T-helper 2 cell treated with Interferon-gamma antibody and Interleukin-4, amounts not matched to agents 5 μg/mL and 100 μg/mL, for 36 hours (primary cell): ENCODE measurements at regions not wholly inside any gene's neighbourhood (a gene's known extent, or its start where the extent isn't known, plus 50 kb on each side); places are given as distances from the start of the nearest gene placed in this dataset.
"Not testable (repeated sequence)": the region's sequence is repeated elsewhere in the genome, so short reads cannot be mapped to it uniquely, and the experiment has no call there.

Experiments
- DNase-seq: peaks from one replicate; pipeline ENCODE4 v3.0.0; 2021; ENCODE audit warnings: low spot score
- H3K27ac Mint-ChIP-seq: one replicate; pipeline ENCODE4 v1.8.0; 2021; ENCODE audit warnings: mild to moderate bottlenecking, mixed read lengths
- H3K27me3 Mint-ChIP-seq: one replicate; pipeline ENCODE4 v1.8.0; 2021; ENCODE audit warnings: low read depth, mixed read lengths
- H3K36me3 Mint-ChIP-seq: one replicate; pipeline ENCODE4 v1.8.0; 2021; ENCODE audit warnings: low read depth, mixed read lengths
- H3K4me1 Mint-ChIP-seq: one replicate; pipeline ENCODE4 v1.8.0; 2021; ENCODE audit warnings: low read depth, mixed read lengths
- H3K4me3 Mint-ChIP-seq: one replicate; pipeline ENCODE4 v1.8.0; 2022; ENCODE audit warnings: mild to moderate bottlenecking, moderate library complexity, mixed read lengths
- H3K9me3 Mint-ChIP-seq: one replicate; pipeline ENCODE4 v1.8.0; 2021; ENCODE audit warnings: mixed read lengths

GRCh38 chr7:1620176-1620575 is 49.9 kb upstream of the ELFN1 start:
- DNase-seq, H3K27ac Mint-ChIP-seq, H3K4me3 Mint-ChIP-seq, H3K4me1 Mint-ChIP-seq, H3K36me3 Mint-ChIP-seq, H3K9me3 Mint-ChIP-seq, H3K27me3 Mint-ChIP-seq: not testable (repeated sequence)

GRCh38 chr7:1619152-1620079 is 49.6 kb upstream of the PSMG3 start:
- H3K9me3 Mint-ChIP-seq, result peaks cover 7% of the 10 kb centered on the region
- H3K27me3 Mint-ChIP-seq, result no peaks in the 10 kb centered on the region
- H3K4me3 Mint-ChIP-seq, result no peak overlapping the region
- DNase-seq, result no peak
- peak overlapping the region; percentile 26 for H3K27ac Mint-ChIP-seq
- no peaks in the 10 kb centered on the region for H3K4me1 Mint-ChIP-seq
- no peaks in the 10 kb centered on the region for H3K36me3 Mint-ChIP-seq
